ENCODE measurements at regions not wholly inside any gene's neighbourhood (a gene's known extent, or its start where the extent isn't known, plus 50 kb on each side); places are given as distances from the start of the nearest gene placed in this dataset.
A peak's percentile ranks its signal among the peaks of the same experiment; 100 is the strongest.

DNA sequence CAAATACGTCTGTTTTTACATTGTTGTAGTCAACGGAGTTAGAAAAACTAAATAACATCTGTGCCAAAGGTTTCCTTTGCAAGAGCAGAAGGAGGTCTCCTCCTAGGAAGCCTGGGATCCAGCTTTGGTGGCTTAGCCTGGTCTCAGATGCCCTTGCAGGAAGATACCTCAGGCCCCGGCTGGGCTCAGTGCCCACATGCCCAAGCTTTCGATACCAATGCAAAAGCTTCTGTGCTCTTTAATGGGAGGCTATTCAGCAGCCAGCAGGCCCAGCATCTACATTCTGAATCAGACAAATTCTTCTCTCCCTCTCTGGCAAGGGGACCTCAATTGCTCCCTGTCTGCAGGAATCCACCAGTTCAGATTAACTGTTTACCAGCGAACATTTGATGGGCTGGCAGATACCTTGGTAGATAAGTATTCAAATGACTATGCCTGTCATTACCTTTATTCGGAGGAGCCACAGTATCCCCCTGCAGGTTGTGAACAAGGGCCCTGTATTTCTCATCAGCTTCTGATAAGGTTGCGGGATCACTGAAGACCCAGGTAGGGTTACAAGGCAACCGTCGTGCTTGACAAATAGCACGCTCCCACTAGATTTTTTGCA lies 180.1 kb upstream of the KBTBD8 start:
- H3K4me3 ChIP-seq (replicated peaks; ENCODE audit: low read depth, low read length) = no peak overlapping the region
- no peak for DNase-seq (ENCODE audit: extremely low read depth, insufficient read length)
- H3K36me3 ChIP-seq (ENCODE audit: control insufficient read depth, insufficient read depth, low read length) = no peaks in the 10 kb centered on the region
- TF ChIP-seq, protein P1, sequence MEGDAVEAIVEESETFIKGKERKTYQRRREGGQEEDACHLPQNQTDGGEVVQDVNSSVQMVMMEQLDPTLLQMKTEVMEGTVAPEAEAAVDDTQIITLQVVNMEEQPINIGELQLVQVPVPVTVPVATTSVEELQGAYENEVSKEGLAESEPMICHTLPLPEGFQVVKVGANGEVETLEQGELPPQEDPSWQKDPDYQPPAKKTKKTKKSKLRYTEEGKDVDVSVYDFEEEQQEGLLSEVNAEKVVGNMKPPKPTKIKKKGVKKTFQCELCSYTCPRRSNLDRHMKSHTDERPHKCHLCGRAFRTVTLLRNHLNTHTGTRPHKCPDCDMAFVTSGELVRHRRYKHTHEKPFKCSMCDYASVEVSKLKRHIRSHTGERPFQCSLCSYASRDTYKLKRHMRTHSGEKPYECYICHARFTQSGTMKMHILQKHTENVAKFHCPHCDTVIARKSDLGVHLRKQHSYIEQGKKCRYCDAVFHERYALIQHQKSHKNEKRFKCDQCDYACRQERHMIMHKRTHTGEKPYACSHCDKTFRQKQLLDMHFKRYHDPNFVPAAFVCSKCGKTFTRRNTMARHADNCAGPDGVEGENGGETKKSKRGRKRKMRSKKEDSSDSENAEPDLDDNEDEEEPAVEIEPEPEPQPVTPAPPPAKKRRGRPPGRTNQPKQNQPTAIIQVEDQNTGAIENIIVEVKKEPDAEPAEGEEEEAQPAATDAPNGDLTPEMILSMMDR (IDR thresholded peaks at IDR 0.05; ENCODE audit: insufficient read depth, low read length, poor library complexity, severe bottlenecking) = no peak
- no peaks in the 10 kb centered on the region for H3K27me3 ChIP-seq (replicated peaks; ENCODE audit: control insufficient read depth, insufficient read depth, low read length)

DNA sequence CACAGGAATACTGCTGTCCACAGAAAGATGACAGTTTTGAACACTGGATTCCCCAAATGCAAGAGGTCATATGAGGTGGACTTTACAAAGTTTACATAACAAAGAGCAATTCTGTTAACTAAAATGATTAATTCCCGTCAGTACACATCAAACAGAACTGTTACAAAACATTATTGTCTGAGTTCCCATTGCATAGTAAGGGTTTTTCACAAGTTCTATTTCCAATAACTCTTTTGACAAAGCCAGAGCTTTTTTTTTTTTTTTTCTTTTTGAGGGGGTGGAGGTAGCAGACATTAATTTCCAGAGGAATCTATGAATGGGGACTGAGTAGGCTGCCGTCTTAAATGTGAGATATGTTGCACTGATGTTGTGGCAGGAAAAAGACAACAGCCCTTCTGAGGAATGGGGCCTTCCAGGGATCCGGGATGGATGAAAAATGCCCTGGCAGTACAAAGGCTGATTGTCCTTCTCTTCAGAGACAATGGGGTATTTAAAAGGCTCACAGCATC lies 178.1 kb upstream of the KBTBD8 start:
- no peak for DNase-seq (ENCODE audit: extremely low read depth, insufficient read length)
- no peak overlapping the region for H3K4me3 ChIP-seq (replicated peaks; ENCODE audit: low read depth, low read length)
- TF ChIP-seq, protein P1 (IDR thresholded peaks at IDR 0.05; ENCODE audit: insufficient read depth, low read length, poor library complexity, severe bottlenecking) = no peak
- no peaks in the 10 kb centered on the region; the same call in 1 of the 2 replicates for H3K27me3 ChIP-seq (replicated peaks; ENCODE audit: control insufficient read depth, insufficient read depth, low read length)
- no peaks in the 10 kb centered on the region for H3K36me3 ChIP-seq (ENCODE audit: control insufficient read depth, insufficient read depth, low read length)

DNA sequence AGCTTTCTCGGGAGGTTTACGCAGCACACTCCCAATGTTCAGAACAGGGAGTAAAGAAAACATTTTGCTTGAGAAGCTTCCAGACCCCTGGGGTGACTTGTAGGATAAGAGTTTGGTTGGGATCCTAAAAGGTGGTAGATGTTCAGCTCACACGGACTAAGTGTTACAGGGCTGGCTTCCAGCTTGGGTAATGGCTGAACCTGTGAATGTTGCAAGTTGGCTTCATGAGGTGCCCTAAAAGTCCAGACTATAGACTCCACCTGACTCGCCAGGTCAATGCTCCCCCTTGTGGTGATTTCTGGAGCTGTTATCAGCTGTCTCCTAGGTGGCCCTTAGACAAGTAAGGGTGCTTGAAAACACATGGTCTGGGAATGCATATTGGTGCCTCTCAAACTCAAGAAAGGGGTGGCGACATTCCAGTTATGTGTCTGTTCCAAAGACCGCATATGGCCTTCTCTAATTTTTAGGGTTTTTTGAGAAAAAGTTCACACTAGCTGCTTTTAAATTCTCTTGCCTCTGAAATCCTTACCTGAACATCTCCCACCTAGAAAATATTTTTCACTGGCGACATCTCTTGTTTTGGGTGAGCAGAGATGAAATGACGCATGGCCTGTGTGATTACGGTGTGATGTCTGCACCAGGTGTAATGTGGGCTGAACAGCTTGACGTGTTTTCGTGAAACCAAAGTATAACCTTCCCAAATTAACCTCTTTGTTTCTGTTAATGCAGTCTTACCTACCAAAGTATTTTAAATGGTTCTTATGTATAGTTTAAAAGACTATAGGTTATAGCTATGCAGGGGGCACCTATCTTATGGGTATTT lies 175.7 kb upstream of the KBTBD8 start:
- TF ChIP-seq, protein P1 (IDR thresholded peaks at IDR 0.05; ENCODE audit: insufficient read depth, low read length, poor library complexity, severe bottlenecking) = peak; percentile 84
- Histone ChIP-seq H3K36me3 (ENCODE audit: control insufficient read depth, insufficient read depth, low read length) (no peaks in the 10 kb centered on the region), H3K27me3 (replicated peaks; ENCODE audit: control insufficient read depth, insufficient read depth, low read length) (no peaks in the 10 kb centered on the region; the same call in 1 of the 2 replicates), H3K4me3 (replicated peaks; ENCODE audit: low read depth, low read length) (no peak overlapping the region)
- peak; percentile 20 for DNase-seq (ENCODE audit: extremely low read depth, insufficient read length)

DNA sequence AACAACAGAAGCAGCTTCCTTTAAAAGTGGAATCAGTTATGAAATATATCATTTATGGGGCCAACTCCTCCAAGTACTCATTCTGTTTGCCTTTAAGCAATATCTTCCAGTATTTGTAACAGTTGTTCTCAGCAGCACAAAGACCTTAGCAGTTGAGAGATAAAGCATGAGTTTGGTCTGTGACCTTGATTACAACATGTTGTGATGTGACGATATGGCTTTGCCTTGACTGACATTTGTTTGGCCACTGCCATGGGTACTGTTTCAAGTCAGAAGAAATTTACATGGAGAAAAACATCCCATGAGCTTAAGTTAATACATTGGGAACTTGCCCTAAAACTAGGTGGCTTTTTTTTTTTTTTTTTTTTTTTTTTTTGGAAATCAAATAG lies 175.1 kb upstream of the KBTBD8 start:
- TF ChIP-seq, protein P1 (IDR thresholded peaks at IDR 0.05; ENCODE audit: insufficient read depth, low read length, poor library complexity, severe bottlenecking) = no peak
- Histone ChIP-seq H3K36me3 (ENCODE audit: control insufficient read depth, insufficient read depth, low read length) (no peaks in the 10 kb centered on the region), H3K27me3 (replicated peaks; ENCODE audit: control insufficient read depth, insufficient read depth, low read length) (no peaks in the 10 kb centered on the region; the same call in 1 of the 2 replicates), H3K4me3 (replicated peaks; ENCODE audit: low read depth, low read length) (no peak overlapping the region)
- DNase-seq (ENCODE audit: extremely low read depth, insufficient read length) = no peak

DNA sequence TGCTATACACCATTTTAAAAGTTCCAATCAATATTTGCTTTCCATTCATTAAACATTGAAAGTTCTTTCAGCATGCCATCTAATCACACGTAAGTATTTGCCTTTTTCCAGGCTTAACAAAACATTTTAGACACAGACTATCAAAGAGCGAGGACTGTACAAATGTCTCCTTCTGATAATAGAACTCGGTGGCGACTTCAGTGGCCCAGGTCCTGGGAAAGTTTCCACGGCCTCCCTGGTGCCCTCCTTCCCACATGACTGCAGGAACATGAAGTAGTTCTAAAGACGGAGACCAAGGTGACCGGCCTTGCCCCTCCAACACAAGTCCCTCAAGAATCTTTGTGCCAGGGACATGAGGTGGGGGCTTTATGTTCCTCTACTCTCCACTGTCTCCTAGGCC lies 174.6 kb upstream of the KBTBD8 start:
- DNase-seq (ENCODE audit: extremely low read depth, insufficient read length) = no peak
- no peak overlapping the region for H3K4me3 ChIP-seq (replicated peaks; ENCODE audit: low read depth, low read length)
- no peaks in the 10 kb centered on the region for H3K36me3 ChIP-seq (ENCODE audit: control insufficient read depth, insufficient read depth, low read length)
- TF ChIP-seq, protein P1 (IDR thresholded peaks at IDR 0.05; ENCODE audit: insufficient read depth, low read length, poor library complexity, severe bottlenecking) = no peak
- H3K27me3 ChIP-seq (replicated peaks; ENCODE audit: control insufficient read depth, insufficient read depth, low read length) = no peaks in the 10 kb centered on the region; the same call in 1 of the 2 replicates

All from GM06990 (cell line).